Tibial nerve (tissue), 4 donors: ENCODE measurements at regions not wholly inside any gene's neighbourhood (a gene's known extent, or its start where the extent isn't known, plus 50 kb on each side); places are given as distances from the start of the nearest gene placed in this dataset.

Experiments
- DNase-seq, 2 donors: peaks; one replicate each; pipeline ENCODE4 v3.0.0-alpha.2; 2019; ENCODE audit warnings: low spot score in 2 of 2
- H3K27ac ChIP-seq, 4 donors: fragments of 200-600 bp; sonication (generic) in 3 of 4; one replicate each; pipeline ENCODE4 v1.5.1; 2017 to 2019; ENCODE audit warnings: mild to moderate bottlenecking in 1 of 4
- H3K27me3 ChIP-seq, 2 donors: fragments of 200-600 bp; sonication (generic) in 1 of 2; one replicate each; pipeline versions ENCODE4 v1.5.1 to v1.6.0; 2017 to 2019
- H3K36me3 ChIP-seq, 3 donors: fragments of 200-600 bp; sonication (generic); one replicate each; pipeline ENCODE4 v1.5.1; 2018 to 2019
- H3K4me1 ChIP-seq, 4 donors: fragments of 200-600 bp; sonication (generic) in 3 of 4; one replicate each; pipeline ENCODE4 v1.5.1; 2017 to 2019
- H3K4me3 ChIP-seq, 4 donors: fragments of 200-600 bp; sonication (generic) in 3 of 4; one replicate each; pipeline ENCODE4 v1.5.1; 2017 to 2019; ENCODE audit warnings: mild to moderate bottlenecking in 1 of 4, moderate library complexity in 1 of 4
- H3K9me3 ChIP-seq, 4 donors: fragments of 200-600 bp; sonication (generic) in 3 of 4; one replicate each; pipeline ENCODE4 v1.5.1; 2017 to 2019
- CTCF ChIP-seq, 5 experiments: fragments of 200-600 bp in 3 of 5; fragments of 450-650 bp in 2 of 5; sonication (generic) in 3 of 5; IDR thresholded peaks; one replicate each; pipeline ENCODE4 v1.5.1; 2016 to 2019; ENCODE audit warnings: antibody characterized with exemption in 5 of 5, mild to moderate bottlenecking in 3 of 5, moderate library complexity in 2 of 5
- EP300 ChIP-seq, 2 donors: sonication (generic); formaldehyde crosslinking; IDR thresholded peaks; one replicate each; pipeline ENCODE4 v1.6.1; 2017; ENCODE audit warnings: antibody characterized with exemption in 2 of 2, mild to moderate bottlenecking in 1 of 2
- POLR2A ChIP-seq, 2 donors: fragments of 450-650 bp; IDR thresholded peaks; one replicate each; pipeline ENCODE4 v1.6.1; 2017; ENCODE audit warnings: antibody characterized with exemption in 2 of 2, mild to moderate bottlenecking in 2 of 2, moderate library complexity in 2 of 2
- WGBS, 2 donors: methylation state at CpG; one replicate each; pipeline ENCODE4 v1.1.5; 2018; 5-methylcytosine and 5-hydroxymethylcytosine counted together

- WGBS, 2 donors, result 79 to 81% methylated on average over 9 of the region's 9 CpGs
- no peak for TF ChIP-seq CTCF (IDR thresholded peaks at IDR 0.05)
- TF ChIP-seq EP300 (IDR thresholded peaks at IDR 0.05), result no peak
- no peak for TF ChIP-seq POLR2A (IDR thresholded peaks at IDR 0.05)
These were observed 921.9 kb upstream of the TENM4 start for GRCh38 chr11:80362563-80363340.

GRCh38 chr11:80355251-80355650 is 914.4 kb upstream of the TENM4 start:
- Histone ChIP-seq H3K4me1 (no peaks in the 10 kb centered on the region), H3K4me3 (no peak overlapping the region), H3K27me3 (no peaks in the 10 kb centered on the region), H3K27ac (no peak overlapping the region), H3K36me3 (no peaks in the 10 kb centered on the region), H3K9me3 (no peaks in the 10 kb centered on the region)
- TF ChIP-seq EP300 (IDR thresholded peaks at IDR 0.05) (no peak), POLR2A (IDR thresholded peaks at IDR 0.05) (no peak), CTCF (IDR thresholded peaks at IDR 0.05) (no peak)
- DNase-seq, result no peak
- WGBS, 2 donors, result 71 to 83% methylated on average over 1 of the region's 1 CpG

More at GRCh38 chr11:80362563-80363340, 921.9 kb upstream of the TENM4 start:
- no peak overlapping the region for H3K27ac ChIP-seq
- no peak overlapping the region for H3K4me3 ChIP-seq
- no peaks in the 10 kb centered on the region for H3K9me3 ChIP-seq
- H3K36me3 ChIP-seq, result no peaks in the 10 kb centered on the region
- H3K4me1 ChIP-seq, result no peaks in the 10 kb centered on the region
- H3K27me3 ChIP-seq, result no peaks in the 10 kb centered on the region
- no peak for DNase-seq

- no peaks in the 10 kb centered on the region for H3K9me3 ChIP-seq
- 66 to 73% methylated on average over 3 of the region's 3 CpGs for WGBS, 2 donors
- TF ChIP-seq CTCF (IDR thresholded peaks at IDR 0.05) (no peak), EP300 (IDR thresholded peaks at IDR 0.05) (no peak), POLR2A (IDR thresholded peaks at IDR 0.05) (no peak)
These were observed 909.7 kb upstream of the TENM4 start for GRCh38 chr11:80350541-80350940.

GRCh38 chr11:80349997-80350396 is 909.2 kb upstream of the TENM4 start:
- Histone ChIP-seq H3K9me3 (no peaks in the 10 kb centered on the region), H3K4me1 (no peaks in the 10 kb centered on the region), H3K4me3 (no peak overlapping the region), H3K27me3 (no peaks in the 10 kb centered on the region), H3K36me3 (no peaks in the 10 kb centered on the region), H3K27ac (no peak overlapping the region)
- no peak for DNase-seq
- no peak for TF ChIP-seq EP300 (IDR thresholded peaks at IDR 0.05)

More at GRCh38 chr11:80350541-80350940, 909.7 kb upstream of the TENM4 start:
- H3K4me1 ChIP-seq, result no peaks in the 10 kb centered on the region
- no peak for DNase-seq
- H3K36me3 ChIP-seq, result no peaks in the 10 kb centered on the region
- no peak overlapping the region for H3K4me3 ChIP-seq
- no peak overlapping the region for H3K27ac ChIP-seq
- no peaks in the 10 kb centered on the region for H3K27me3 ChIP-seq

- no peak for DNase-seq
- H3K4me3 ChIP-seq, result no peak overlapping the region
These were observed 905.7 kb upstream of the TENM4 start for GRCh38 chr11:80346353-80347059.

More at GRCh38 chr11:80346353-80347059, 905.7 kb upstream of the TENM4 start:
- Histone ChIP-seq H3K9me3 (no peaks in the 10 kb centered on the region), H3K4me1 (no peaks in the 10 kb centered on the region), H3K27ac (no peak overlapping the region), H3K27me3 (no peaks in the 10 kb centered on the region), H3K36me3 (no peaks in the 10 kb centered on the region)
- TF ChIP-seq EP300 (IDR thresholded peaks at IDR 0.05) (no peak), CTCF (IDR thresholded peaks at IDR 0.05) (no peak), POLR2A (IDR thresholded peaks at IDR 0.05) (no peak)
- WGBS, 2 donors, result 59 to 64% methylated on average over 6 of the region's 6 CpGs
